ENCODE measurements at regions not wholly inside any gene's neighbourhood (a gene's known extent, or its start where the extent isn't known, plus 50 kb on each side); places are given as distances from the start of the nearest gene placed in this dataset.
"Not testable (repeated sequence)": the region's sequence is repeated elsewhere in the genome, so short reads cannot be mapped to it uniquely, and the experiment has no call there.

DNA sequence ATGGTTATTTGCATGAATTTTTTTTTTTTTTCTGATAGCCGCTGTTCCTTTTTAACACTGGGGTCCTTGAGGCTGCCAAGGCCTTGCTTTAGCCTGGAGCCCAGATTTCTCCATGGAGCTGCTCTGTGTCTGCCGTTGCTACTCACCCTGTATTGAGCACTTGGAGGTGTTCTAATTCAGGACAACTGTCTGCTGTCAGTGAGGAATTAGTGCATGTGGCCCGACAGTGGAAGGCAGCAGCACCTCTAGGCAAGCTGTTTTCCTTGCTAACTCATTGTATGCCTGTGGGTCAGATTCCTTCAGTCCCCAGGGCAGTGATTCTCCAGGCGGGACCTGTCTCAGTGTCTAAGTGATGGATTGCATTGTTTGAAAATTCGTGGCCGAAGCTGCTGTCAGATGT is 147.7 kb upstream of the DPP10 start:
- Histone ChIP-seq H2AFZ (ENCODE audit: low read length) (no peak overlapping the region), H4K20me1 (ENCODE audit: insufficient read depth, low read length) (no peaks in the 10 kb centered on the region), H3K4me1 (ENCODE audit: insufficient read depth, low read length, poor library complexity, severe bottlenecking) (no peaks in the 10 kb centered on the region), H3K27ac (ENCODE audit: low read depth, low read length, poor library complexity, severe bottlenecking) (no peak overlapping the region), H3K9me3 (ENCODE audit: low read length) (no peaks in the 10 kb centered on the region), H3K4me2 (ENCODE audit: low read length) (no peak overlapping the region), H3K36me3 (ENCODE audit: insufficient read depth, low read length) (no peaks in the 10 kb centered on the region), H3K4me3 (ENCODE audit: low read depth, low read length, poor library complexity, severe bottlenecking) (no peak overlapping the region), H3K79me2 (ENCODE audit: insufficient read depth, low read depth, low read length) (no peaks in the 10 kb centered on the region), H3K9me2 (ENCODE audit: insufficient read depth, low read length) (no peaks in the 10 kb centered on the region)
- POLR2A ChIA-PET = no interaction called here
- TF ChIP-seq EZH2phosphoT487 (IDR thresholded peaks at IDR 0.05; ENCODE audit: borderline replicate concordance, low read depth, low read length) (no peak), CTCF (conservative IDR thresholded peaks at IDR 0.05; ENCODE audit: low read length) (no peak)
- DNase-seq (ENCODE audit: low spot score) = no peak
- BruUV-seq (replicated peaks) = no TSS peak
- CTCF ChIA-PET (ENCODE audit: unreplicated experiment) = no interaction called here
- intact Hi-C loops (cut with micrococcal nuclease; ENCODE audit: unreplicated experiment) = no loop called here

DNA sequence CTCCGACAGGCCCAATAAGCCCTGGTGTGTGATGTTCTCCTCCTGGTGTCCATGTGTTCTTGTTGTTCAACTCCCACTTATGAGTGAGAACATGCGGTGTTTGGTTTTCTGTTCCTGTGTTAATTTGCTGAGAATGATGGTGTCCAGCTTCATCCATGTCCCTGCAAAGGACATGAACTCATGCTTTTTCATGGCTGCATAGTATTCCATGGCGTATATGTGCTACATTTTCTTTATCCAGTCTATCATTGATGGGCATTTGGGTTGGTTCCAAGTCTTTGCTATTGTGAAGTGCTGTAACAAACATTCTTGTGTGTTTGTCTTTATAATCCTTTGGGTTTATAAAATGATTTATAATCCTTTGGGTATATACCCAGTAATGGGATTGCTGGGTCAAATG is 142.1 kb upstream of the DPP10 start:
- H4K20me1 ChIP-seq (ENCODE audit: insufficient read depth, low read length); H3K27ac ChIP-seq (ENCODE audit: low read depth, low read length, poor library complexity, severe bottlenecking); H3K79me2 ChIP-seq (ENCODE audit: insufficient read depth, low read depth, low read length); DNase-seq (ENCODE audit: low spot score); POLR2A ChIA-PET; intact Hi-C loops (cut with micrococcal nuclease; ENCODE audit: unreplicated experiment); H2AFZ ChIP-seq (ENCODE audit: low read length); H3K4me2 ChIP-seq (ENCODE audit: low read length); H3K36me3 ChIP-seq (ENCODE audit: insufficient read depth, low read length); BruUV-seq (replicated peaks); H3K9me2 ChIP-seq (ENCODE audit: insufficient read depth, low read length); CTCF ChIA-PET (ENCODE audit: unreplicated experiment); H3K4me3 ChIP-seq (ENCODE audit: low read depth, low read length, poor library complexity, severe bottlenecking); H3K4me1 ChIP-seq (ENCODE audit: insufficient read depth, low read length, poor library complexity, severe bottlenecking); H3K9me3 ChIP-seq (ENCODE audit: low read length): not testable (repeated sequence)

- intact Hi-C loops (cut with micrococcal nuclease; ENCODE audit: unreplicated experiment) = no loop called here
- BruUV-seq (replicated peaks) = no TSS peak
- no peaks in the 10 kb centered on the region for H3K4me1 ChIP-seq (ENCODE audit: insufficient read depth, low read length, poor library complexity, severe bottlenecking)
- H3K9me3 ChIP-seq (ENCODE audit: low read length) = no peaks in the 10 kb centered on the region
- no peak overlapping the region for H3K4me2 ChIP-seq (ENCODE audit: low read length)
- ChIA-PET CTCF (ENCODE audit: unreplicated experiment) (no interaction called here), POLR2A (no interaction called here)
- TF ChIP-seq CTCF (conservative IDR thresholded peaks at IDR 0.05; ENCODE audit: low read length) (no peak), EZH2phosphoT487 (IDR thresholded peaks at IDR 0.05; ENCODE audit: borderline replicate concordance, low read depth, low read length) (no peak)
- H3K36me3 ChIP-seq (ENCODE audit: insufficient read depth, low read length) = no peaks in the 10 kb centered on the region
- H3K9me2 ChIP-seq (ENCODE audit: insufficient read depth, low read length) = no peaks in the 10 kb centered on the region
- H2AFZ ChIP-seq (ENCODE audit: low read length) = no peak overlapping the region
- no peaks in the 10 kb centered on the region for H4K20me1 ChIP-seq (ENCODE audit: insufficient read depth, low read length)
- no peak overlapping the region for H3K4me3 ChIP-seq (ENCODE audit: low read depth, low read length, poor library complexity, severe bottlenecking)
- no peak for DNase-seq (ENCODE audit: low spot score)
- H3K27ac ChIP-seq (ENCODE audit: low read depth, low read length, poor library complexity, severe bottlenecking) = no peak overlapping the region
- H3K79me2 ChIP-seq (ENCODE audit: insufficient read depth, low read depth, low read length) = no peaks in the 10 kb centered on the region
These were observed 125.7 kb upstream of the DPP10 start for GRCh38 chr2:114316532-114317300.

All from OCI-LY7 (cell line).